Stimulated activated CD4-positive, alpha-beta T cell treated with anti-CD3 and anti-CD28 coated beads, Interleukin-1b, Interleukin-23, amount 100 ng/mL, for 1 hour (primary cell): ENCODE measurements at regions not wholly inside any gene's neighbourhood (a gene's known extent, or its start where the extent isn't known, plus 50 kb on each side); places are given as distances from the start of the nearest gene placed in this dataset.
"Not testable (repeated sequence)": the region's sequence is repeated elsewhere in the genome, so short reads cannot be mapped to it uniquely, and the experiment has no call there.

Experiments
- DNase-seq, 2 donors: peaks; one replicate each; pipeline ENCODE4 v3.0.0-alpha.2; 2020; ENCODE audit warnings: low read depth in 2 of 2

DNA sequence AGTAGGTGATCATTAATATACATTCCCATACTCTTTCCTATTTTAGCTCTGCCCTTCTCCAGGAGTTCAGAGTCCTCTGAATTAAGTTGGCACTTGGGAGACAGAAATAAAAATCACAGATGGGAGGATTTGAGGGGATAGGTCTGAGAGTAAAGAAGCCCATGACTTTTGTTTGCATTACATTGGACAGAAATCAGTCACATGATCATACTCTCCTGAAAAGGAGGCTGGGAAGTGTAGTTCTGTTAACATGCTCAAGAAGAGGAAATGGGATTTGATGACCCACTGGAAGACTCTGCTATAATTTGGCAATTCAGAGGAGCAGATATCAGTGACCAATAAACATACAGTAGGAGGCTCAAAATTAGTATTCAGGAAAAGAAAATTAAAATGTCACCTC is 674.9 kb upstream of the C16orf82 start:
- DNase-seq = no peak

DNA sequence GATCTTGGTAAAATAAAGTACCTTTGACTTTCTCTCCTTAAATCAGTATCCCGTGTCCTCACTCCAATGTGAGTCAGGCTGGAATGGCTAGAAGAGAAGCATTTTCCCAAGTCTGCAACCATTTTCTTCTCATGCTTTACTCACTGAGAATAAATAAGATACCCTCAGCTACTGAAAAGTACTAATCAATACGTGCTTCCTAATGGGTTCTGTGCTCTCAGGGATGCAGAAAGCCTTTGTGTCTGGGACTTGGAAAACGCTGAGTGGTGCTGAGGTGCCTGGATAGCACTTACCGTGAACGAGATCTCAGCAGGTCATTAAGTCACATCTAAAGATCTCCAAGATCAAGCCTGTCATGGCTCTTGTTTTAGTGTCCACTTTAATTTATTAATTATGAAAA is 672.3 kb upstream of the C16orf82 start:
- DNase-seq = no peak

DNA sequence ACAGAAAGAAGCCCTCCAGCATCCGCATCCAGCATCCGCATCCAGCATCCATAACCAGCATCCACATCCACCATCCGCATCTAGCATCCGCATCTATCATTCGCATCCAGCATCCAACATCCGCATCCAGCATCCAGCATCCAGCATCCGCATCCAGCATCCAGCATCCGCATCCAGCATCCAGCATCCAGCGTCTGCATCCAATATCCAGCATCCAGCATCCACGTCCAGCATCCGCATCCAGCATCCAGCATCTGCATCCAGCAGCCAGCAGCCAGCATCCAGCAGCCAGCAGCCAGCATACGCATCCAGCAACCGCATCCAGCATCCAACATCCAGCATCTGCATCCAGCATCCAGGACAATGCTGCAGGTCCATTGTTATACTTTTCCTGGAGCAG is 671.0 kb upstream of the C16orf82 start:
- no peak for DNase-seq

DNA sequence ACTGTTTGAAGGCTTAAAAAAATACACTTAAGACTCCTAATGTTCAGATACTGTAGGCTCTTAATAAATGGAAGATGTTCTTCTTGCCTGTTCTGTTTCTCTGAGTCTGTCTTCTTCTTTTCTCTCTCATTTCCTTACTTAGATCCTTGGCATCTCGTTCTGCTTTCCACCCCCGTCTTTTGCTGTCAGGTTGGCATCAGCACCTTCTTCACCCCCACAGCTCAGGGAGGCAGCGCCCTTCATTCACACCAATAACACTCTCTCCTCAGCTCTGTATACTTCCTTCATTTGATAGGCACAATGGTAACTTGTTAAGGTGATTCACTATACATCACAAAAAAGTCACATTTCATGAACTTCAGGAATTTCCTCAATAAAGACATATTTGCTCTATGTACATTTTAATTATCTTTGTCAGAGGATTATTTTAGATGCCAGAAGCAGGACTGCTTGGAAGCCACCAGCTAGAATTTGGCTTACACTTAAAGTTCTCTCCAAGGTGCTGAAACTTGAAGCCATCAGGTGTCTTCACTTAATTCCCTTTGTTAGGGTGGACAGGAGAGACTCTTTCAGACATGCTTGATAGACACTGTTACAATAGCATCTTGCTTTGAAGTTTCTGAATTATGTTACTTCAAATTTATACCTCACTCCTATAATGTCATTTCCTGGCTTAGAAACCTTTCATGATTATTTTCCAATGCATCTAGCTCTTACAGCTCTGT is 670.1 kb upstream of the C16orf82 start:
- no peak for DNase-seq

DNA sequence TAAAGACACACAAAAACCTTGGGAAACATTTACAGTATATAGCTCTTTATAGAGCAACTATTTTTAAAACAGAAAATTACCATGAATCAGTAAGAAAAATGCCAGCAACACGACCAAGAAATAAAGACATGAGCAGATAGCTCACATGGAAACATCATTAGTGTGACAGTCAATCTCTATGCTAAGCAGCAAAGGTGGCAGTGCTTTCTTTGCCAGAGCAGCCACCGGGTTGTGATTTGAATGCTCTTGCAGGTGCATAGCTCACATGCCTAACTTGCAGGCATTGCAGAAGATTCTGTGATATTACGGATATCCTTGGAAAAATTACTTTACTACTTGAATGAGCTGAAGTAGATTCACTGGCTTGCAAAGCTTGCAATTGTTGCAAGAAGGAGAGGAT is 652.9 kb upstream of the C16orf82 start:
- DNase-seq = no peak

DNA sequence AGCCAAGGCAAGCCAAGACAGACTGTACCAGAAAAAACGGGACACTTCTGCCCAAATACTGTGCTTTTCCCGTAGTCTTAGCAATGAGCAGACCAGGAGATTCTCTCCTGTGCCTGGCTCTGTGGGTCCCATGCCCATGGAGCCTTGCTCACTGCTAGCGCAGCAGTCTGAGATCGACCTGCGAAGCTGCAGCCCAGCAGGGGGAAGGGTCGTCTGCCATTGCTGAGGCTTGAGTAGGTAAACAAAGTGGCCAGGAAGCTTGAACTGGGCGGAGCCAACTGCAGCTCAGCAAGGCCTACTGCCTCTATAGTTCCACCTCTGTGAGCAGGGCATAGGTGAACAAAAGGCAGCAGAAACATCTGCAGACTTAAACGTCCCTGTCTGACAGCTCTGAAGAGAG is 647.3 kb upstream of the C16orf82 start:
- DNase-seq = not testable (repeated sequence)

DNA sequence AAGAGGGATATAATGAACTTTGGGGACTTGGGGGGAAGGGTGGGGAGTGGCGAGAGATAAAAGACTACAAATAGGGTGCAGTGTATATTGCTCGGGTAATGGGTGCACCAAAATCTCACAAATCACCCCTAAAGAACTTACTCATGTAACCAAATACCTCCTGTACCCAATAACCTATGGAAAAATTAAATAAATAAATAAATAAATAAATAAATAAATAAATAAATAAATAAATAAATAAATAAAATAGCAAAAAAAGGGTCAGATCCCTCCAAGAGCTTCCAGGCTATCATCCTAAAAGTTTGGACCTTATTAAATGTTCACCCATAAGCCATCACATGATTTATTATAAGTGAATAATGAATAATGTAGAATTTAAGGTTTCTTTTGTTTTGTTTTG is 636.1 kb upstream of the C16orf82 start:
- no peak for DNase-seq

GRCh38 chr16:26433807-26434206 is 632.9 kb upstream of the C16orf82 start:
- DNase-seq = no peak

- no peak for DNase-seq
These were observed 625.5 kb upstream of the C16orf82 start for GRCh38 chr16:26441178-26441577.

DNA sequence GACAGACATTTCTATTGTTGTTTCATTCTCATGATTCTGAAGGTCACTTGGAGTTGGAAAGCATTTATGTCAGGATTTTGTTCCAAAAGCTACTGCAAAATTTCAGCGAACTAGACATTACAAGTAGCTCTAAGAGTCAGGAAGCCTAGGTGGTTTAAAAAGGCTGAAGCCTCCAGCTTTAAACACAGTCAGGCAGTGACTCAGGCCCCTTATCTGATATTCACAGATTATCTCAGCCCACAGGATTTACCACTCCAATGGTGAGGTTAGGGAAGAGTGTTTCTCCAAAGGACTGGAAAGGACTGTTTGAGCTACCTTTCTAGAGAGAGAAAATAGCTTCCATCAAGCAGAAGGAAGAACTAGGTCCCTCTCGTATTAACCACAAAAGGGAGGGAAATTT is 624.4 kb upstream of the C16orf82 start:
- no peak for DNase-seq

GRCh38 chr16:26447570-26447969 is 619.2 kb upstream of the C16orf82 start:
- no peak for DNase-seq

DNA sequence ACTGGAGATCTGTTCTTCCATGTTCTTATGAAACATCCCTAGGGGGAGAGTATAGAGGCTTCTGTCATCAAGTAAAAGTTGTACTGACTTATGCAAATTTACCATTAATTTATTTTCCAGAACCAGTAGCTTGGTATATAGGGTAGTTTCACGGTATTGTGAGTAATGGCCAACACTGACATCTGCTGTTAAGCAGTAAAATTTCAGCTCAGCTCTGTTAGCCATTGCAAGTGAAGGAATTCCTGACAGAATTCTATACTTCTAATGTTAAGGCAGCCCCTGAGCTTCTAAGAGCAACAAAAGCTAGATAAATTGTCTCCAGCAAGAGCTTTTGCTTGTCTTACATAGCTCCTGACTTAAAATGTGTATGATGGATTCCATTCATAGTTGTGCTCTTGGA is 613.5 kb upstream of the C16orf82 start:
- DNase-seq = no peak

GRCh38 chr16:26454102-26454501 is 612.6 kb upstream of the C16orf82 start:
- DNase-seq = no peak

GRCh38 chr16:26456074-26456473 is 610.7 kb upstream of the C16orf82 start:
- DNase-seq = no peak

DNA sequence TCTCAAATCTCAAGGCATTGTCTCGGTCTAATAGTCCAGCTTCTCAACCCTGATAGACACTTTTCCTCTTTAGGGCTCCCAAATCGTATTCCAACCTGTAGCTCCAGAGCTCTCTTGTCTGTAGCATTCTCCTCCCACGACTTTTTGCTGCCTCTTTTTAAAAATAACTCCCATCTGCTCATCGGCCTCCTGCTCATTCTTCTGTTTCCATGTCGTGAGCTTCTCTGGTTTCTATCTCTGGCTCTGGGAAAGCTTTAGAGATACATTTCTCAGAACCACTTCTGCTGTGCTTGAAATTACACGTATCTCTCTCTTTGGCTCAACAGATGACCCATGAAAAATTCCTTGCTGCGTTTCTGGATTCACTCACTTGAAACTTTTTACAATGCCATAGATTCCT is 609.6 kb upstream of the C16orf82 start:
- DNase-seq = no peak

- no peak for DNase-seq
These were observed 608.8 kb upstream of the C16orf82 start for GRCh38 chr16:26457882-26458281.

DNA sequence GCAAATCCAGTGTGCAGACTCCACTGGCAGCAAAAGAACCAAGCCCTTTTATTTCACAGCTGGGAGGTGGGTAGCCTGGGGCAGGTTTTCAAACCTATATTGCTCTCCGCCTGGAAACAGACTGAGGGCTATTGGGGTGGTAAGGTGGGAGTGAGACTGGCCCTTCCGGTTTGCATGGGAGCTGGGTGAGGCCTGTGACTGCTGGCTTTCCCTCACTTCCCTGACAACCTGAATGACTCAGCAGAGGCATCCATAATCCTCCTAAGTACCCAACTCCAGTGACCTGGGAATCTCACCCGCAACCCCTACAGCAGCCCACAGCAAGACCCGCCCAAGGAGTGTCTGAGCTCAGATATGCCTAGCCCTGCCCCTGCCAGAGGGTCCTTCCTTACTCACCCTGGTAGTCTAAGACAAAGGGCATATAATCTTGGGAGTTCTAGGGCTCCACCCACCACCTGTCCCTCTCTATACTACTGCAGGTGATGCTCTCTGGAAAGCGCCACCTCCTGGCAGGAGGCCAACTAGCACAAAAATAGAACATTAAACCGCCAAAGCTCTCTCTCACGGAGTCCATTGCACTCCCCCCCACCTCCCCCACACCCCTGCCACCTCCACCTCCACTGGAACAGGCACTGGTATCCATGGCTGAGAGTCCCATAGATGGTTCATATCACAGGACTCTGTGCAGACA is 602.0 kb upstream of the C16orf82 start:
- DNase-seq = no peak

DNA sequence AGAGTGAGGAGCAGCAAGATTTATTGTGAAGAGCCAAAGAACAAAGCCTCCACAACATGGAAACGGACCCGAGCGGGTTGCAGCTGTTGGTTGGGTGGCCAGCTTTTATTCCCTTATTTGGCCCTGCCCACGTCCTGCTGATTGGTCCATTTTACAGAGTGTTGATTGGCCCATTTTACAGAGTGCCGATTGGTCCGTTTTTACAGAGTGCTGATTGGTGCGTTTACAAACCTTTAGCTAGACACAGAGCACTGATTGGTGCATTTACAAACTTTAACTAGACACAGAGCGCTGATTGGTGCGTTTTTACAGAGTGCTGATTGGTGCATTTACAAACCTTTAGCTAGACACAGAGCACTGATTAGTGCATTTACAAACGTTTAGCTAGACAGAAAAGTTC is 592.3 kb upstream of the C16orf82 start:
- not testable (repeated sequence) for DNase-seq

DNA sequence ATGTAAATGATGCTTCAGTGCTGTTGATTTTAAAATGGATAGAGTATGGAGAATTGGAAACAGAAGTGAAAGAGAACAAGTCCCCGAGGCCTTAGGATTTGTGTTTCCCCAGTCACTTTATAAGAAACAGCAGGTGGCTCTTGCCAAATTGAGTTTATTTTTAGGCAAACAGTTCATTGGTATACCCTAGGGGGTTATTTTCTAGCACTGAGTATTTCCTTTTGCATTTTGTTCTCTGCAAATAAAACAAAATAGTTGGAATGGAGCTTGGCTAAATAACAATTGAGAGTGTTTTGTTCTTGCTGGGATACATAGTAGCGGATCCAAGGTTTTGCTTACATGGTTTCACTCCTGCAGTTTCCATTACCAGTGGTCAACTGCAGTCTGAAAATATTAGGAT is 591.1 kb upstream of the C16orf82 start:
- no peak for DNase-seq

GRCh38 chr16:26491101-26491670 is 575.5 kb upstream of the C16orf82 start:
- DNase-seq = no peak

- no peak for DNase-seq
These were observed 574.8 kb upstream of the C16orf82 start for GRCh38 chr16:26491962-26492361.

DNA sequence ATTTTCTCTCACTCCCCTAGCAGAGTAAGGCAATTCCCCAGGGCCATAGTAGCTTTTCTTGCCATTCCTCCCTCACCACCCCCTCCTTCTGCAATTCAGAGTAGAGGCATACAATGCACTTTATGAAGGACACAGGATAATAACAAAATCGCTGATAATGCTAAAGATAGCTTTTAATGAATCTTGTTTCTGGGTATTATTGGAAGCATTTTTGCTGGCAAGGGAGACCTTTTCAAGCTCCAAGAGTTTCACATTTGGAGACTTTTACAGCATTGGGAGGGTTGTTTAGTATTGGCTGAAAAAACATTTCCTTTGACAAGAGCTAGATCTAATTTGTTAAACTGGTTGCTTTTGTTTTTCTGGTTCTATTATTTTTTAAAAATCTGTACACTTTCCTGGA is 573.0 kb upstream of the C16orf82 start:
- no peak for DNase-seq

GRCh38 chr16:26497896-26498295 is 568.8 kb upstream of the C16orf82 start:
- DNase-seq = no peak
